ENCODE measurements at regions not wholly inside any gene's neighbourhood (a gene's known extent, or its start where the extent isn't known, plus 50 kb on each side); places are given as distances from the start of the nearest gene placed in this dataset.

GRCh38 chr6:114514170-114514569, 171.3 kb upstream of the HS3ST5 start:
- DNase-seq: no peak

- DNase-seq: no peak
Observed at GRCh38 chr6:114471450-114471849, 128.6 kb upstream of the HS3ST5 start.

GRCh38 chr6:114467931-114468330, 125.1 kb upstream of the HS3ST5 start:
- DNase-seq: no peak

- DNase-seq: no peak
Observed at GRCh38 chr6:114465511-114465910, 122.7 kb upstream of the HS3ST5 start.

GRCh38 chr6:114453737-114454276, 111.0 kb upstream of the HS3ST5 start:
- DNase-seq: no peak

- no peak for DNase-seq
Observed at GRCh38 chr6:114452785-114453401, 110.1 kb upstream of the HS3ST5 start.

GRCh38 chr6:114450631-114451030, 107.8 kb upstream of the HS3ST5 start:
- no peak for DNase-seq

- no peak for DNase-seq
Observed at GRCh38 chr6:114449659-114450058, 106.8 kb upstream of the HS3ST5 start.

- DNase-seq: no peak
Observed at GRCh38 chr6:114446342-114446741, 103.5 kb upstream of the HS3ST5 start.

GRCh38 chr6:114445846-114446245, 103.0 kb upstream of the HS3ST5 start:
- no peak for DNase-seq

GRCh38 chr6:114439411-114439810, 96.6 kb upstream of the HS3ST5 start:
- DNase-seq: no peak

GRCh38 chr6:114437235-114437634, 94.4 kb upstream of the HS3ST5 start:
- DNase-seq: no peak

GRCh38 chr6:114436691-114437090, 93.9 kb upstream of the HS3ST5 start:
- no peak for DNase-seq

GRCh38 chr6:114435985-114436384, 93.2 kb upstream of the HS3ST5 start:
- DNase-seq: no peak

- no peak for DNase-seq
Observed at GRCh38 chr6:114432400-114432799, 89.6 kb upstream of the HS3ST5 start.

- no peak for DNase-seq
Observed at GRCh38 chr6:114431641-114432040, 88.8 kb upstream of the HS3ST5 start.

GRCh38 chr6:114430534-114431124, 87.8 kb upstream of the HS3ST5 start:
- DNase-seq: no peak

GRCh38 chr6:114428341-114428740, 85.5 kb upstream of the HS3ST5 start:
- DNase-seq: no peak

GRCh38 chr6:114421199-114421598, 78.4 kb upstream of the HS3ST5 start:
- DNase-seq: no peak

- DNase-seq: no peak
Observed at GRCh38 chr6:114419175-114419574, 76.4 kb upstream of the HS3ST5 start.

GRCh38 chr6:114418304-114418972, 75.6 kb upstream of the HS3ST5 start:
- no peak for DNase-seq

- DNase-seq: no peak
Observed at GRCh38 chr6:114407426-114408035, 64.7 kb upstream of the HS3ST5 start.

GRCh38 chr6:114404339-114404955, 61.6 kb upstream of the HS3ST5 start:
- no peak for DNase-seq

Data from kidney glomerular epithelial cell (primary cell).